GM18519 (cell line): ENCODE measurements at regions not wholly inside any gene's neighbourhood (a gene's known extent, or its start where the extent isn't known, plus 50 kb on each side); places are given as distances from the start of the nearest gene placed in this dataset.
"Not testable (repeated sequence)": the region's sequence is repeated elsewhere in the genome, so short reads cannot be mapped to it uniquely, and the experiment has no call there.

Source experiments
- ATAC-seq: cut with Tn5 transposase; IDR thresholded peaks from one replicate; pipeline ENCODE4 v1.9.1; 2021; ENCODE audit warnings: mild to moderate bottlenecking, moderate library complexity; ENCODE audit not compliant: unreplicated experiment, low FRiP score

DNA sequence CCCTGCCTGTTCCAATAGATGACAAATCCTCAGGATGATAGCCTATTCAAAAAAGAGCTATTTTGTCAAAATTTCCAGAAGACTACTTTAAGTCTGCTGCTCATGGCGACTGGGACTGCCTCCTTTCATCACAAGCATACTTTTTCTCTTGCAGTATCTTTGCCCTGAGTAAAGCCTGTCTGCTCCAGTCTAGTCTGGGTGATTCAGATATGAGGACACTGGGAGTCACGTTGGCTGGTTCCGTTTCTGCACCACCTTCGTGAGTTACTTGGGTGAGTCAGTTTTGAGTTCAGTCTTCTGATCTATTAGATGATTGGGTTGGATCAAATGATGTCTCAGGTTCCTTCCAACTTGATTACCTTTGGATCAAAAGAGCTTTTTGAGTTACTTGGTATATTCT lies 301.3 kb upstream of the STXBP6 start:
- ATAC-seq, result no peak

DNA sequence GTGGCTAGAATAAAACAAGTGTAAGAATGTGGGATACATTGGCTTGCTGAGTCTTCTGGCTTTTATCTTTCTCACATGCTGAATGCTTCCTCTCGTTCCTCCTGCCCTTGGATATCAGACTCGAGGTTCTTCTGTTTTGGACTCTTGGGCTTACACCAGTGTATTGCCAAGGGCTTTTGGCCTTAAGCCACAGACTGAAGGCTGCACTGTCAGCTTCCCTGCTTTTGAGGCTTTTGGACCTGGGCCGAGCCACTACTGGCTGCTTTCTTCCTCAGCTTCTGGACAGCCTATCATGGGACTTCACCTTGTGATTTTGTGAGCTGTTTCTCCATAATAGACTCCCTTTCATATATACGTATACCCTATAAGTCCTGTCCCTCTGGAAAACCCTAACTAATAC lies 300.9 kb upstream of the STXBP6 start:
- ATAC-seq, result no peak

DNA sequence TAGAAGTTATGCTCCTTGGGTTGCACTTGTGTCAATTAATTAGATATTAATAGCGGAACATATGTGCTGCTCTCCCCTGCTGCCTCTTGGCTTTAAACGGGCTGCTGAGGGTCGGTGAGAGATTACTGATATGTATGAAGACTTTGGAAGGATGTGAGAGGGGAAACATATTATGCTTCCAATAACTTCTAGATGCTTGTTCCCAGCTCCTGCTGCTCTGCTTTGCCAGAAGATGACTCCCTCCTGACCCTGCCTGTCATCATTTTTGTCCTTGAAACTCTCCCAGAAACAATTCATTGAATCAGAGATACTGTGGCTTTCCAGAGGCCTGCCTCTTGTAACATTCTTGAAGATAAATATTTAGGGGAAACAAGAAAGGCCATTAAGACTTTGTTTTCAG lies 300.1 kb upstream of the STXBP6 start:
- ATAC-seq, result no peak

DNA sequence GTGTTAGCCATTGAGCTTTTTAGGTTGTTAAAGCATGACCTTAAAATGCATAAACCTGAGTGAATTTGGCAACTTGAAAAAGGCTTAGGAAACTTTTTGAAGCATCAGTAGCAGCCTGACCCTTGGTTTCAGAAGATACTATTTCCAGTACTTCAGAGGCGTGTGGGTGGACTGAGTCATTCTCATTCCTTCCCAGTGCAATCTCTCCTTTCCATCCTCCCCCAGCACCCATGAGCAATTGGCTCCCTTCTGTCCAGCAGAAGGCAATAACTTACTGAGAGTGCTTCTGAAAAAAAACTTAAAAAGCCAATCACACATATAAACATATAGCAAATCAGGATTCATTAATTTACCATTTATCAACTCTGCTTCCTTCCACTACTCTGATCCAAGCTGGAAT lies 299.3 kb upstream of the STXBP6 start:
- no peak for ATAC-seq

DNA sequence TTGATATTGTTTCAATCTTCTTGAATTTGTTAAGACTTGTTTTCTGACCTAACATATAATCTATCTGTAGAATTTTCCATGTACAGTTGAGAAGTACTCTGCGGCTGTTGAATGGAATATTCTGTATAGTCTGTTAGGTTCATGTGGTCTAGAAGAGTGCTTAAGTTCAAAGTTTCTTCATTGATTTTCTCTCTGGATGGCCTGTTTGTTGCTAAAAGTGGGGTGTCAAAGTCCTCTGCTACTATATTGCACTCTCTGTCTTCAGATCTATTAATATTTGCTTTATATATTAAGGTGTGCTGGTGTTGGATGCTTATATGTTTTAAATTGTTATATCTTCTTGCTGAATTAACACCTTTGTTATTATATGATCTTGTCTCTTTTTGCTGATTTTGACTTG lies 290.9 kb upstream of the STXBP6 start:
- ATAC-seq, result no peak

DNA sequence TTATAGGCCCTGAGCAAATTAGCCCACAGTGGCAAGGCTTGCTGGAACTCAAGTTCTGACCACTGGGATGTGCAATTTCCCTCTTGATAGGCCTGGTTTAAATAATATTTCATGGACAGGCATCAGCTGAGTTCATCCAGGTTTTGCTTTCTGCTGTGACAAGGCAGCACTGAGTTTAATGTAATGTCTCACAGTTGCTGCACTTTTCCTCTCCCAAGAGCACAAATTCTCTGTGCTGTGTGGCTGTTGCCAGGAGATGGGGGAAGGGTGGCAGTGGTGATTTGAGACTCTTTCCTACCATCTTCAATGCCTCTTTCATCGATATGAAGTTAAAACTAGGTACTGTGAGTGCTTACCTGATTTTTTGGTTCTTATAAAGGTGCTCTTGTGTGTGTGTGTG lies 272.8 kb upstream of the STXBP6 start:
- no peak for ATAC-seq

DNA sequence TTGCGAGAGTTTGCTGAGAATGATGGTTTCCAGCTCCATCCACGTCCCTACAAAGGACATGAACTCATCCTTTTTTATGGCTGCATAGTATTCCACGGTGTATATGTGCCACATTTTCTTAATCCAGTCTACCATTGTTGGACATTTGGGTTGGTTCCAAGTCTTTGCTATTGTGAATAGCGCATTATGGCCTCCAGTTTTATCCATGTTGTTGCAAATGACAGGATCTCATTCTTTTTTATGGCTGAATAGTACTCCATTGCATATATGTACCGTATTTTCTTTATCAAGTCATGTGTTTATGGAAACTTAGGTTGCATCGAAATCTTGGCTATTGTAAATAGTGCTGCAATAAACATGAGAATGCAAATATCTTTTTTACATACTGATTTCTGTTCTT lies 266.1 kb upstream of the STXBP6 start:
- not testable (repeated sequence) for ATAC-seq

DNA sequence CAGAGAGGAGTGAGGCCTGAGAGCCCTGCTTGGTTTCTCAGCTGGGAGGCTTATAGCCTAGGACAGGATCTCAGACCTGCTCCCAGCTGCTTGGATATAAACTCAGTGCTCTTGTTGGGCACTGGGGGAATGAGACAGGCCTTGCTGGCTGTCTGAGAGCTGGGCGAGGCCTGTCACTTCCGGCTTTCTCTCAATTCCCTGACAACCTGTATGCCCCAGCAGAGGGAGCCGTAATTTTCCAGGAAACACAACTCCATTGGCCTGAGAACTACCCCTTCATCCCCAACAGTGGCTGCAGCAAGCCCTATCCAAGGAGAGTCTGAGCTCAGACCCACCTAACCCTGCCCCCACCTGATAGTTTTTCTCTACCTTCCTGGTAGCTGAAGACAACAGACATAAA lies 258.3 kb upstream of the STXBP6 start:
- ATAC-seq, result no peak

DNA sequence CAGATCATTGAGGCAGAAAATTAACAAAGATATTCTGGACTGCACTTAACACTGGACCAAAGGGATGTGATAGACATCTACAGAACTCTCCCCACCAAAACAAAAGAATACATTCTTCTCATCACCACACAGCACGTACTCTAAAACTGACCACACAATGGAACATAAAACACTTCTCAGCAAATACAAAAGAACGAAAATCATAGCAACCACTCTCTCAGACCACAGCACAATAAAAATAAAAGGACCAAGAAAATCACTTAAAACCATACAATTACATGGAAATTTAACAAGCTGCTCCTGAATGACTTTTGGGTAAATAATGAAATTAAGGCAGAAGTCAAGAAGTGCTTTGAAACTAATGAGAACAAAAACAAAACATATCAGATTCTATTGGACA lies 254.0 kb upstream of the STXBP6 start:
- no peak for ATAC-seq

DNA sequence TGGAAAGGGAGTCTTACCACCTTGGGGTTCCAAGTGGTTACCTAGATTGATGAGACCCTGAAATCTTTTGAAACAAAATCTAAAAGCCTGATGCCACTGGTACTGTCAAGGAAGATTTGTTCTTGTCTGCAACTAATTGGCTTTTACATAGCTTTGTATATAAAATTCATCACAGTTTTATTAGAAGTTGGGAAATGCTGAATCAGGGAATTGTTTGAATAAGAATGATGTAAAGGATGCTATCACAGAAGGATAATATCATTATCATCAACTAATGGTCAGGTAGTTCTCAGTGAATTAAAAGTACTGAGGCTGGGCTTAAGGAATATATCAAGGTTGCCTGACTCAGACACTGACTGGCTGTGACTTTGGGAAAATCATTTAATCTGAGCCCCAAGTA lies 248.3 kb upstream of the STXBP6 start:
- no peak for ATAC-seq

DNA sequence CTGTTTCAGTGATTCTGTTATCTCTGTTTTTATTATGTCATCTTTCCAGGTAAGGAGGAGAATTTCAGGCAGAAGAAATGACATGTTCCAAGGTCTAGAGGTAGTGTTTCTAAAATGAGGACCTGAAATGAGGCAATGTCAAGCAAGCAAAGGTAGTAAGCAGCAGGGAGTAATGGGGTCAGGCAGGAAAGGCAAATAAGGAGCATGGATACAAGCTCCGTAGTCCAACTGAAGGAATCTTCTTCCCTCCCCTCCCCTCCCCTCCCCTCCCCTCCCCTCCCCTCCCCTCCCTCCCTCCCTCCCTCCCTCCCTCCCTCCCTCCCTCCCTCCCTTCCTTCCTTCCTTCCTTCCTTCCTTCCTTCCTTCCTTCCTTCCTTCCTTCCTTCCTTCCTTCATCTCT lies 240.2 kb upstream of the STXBP6 start:
- not testable (repeated sequence) for ATAC-seq

DNA sequence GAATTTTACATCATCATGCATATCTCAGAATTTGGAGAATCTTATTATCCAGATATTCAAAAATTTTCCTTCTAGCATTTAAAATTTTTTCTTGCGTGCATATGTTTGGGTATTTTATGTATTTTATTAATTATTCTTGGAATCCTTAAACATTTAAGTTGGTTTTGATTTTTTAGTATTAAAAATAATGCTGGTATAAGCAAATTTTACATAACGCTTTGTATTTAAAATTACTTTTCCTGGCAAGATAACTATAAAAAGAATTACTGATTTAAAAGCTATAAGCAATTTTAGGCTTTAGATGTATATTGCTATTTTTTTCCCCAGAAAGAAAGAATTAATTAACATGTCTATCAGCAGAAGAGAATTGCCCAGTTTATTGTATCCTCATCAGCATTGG lies 224.6 kb upstream of the STXBP6 start:
- no peak for ATAC-seq

DNA sequence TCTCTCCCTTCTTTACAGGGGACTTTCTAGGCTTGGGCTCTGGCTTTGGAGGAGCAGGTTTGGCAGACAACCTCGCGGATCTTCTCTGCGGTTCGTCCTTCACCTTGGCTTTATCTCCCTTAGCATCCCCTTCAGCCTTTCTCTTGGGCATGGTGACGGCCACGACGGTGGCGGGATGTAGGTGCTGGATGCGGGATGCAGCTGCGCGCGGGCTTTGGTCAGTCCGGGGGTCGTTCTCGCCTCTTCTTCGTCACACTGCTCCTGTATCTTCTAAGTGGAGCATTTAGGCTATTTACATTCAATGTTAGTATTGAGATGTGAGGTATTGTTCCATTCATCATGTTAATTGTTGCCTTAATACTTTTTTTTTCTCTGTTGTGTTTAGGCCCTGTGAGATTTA lies 217.2 kb upstream of the STXBP6 start:
- no peak for ATAC-seq

DNA sequence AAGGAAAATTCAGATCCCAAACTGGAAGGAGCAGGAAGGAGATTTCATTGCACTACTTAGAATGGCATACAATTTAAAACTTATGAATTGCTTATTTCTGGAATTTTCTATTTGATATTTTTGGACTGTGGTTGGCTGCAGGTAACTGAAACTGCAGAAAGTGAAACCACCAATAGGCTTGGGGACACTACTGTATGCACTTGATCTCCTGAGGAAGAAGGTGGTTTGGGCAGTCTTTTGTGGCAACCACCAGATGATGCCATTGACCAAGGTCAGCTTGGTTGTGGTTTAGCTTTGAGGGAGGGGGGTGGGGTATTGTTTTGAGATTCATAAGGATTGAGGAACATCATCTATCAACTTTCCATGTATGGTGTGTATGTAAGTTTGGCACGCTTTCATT lies 209.5 kb upstream of the STXBP6 start:
- no peak for ATAC-seq

DNA sequence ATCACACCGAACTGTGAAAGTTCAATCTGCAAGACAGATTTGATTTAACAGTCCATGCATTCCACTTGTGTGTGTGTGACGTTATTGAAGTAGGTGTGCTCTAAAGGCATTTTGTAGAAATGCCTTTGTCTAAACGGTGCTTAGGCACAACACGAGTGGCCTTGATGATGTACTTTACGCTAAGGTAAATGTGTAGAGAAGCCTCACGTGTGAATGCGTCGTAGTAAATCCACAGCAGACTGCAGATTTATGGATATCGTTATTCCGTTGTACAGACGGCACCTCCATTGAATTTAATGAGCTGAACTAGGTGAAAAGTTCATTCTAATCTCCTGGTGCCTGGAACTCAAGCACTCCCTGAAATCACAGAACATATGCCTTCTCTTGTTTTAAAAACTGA lies 202.8 kb upstream of the STXBP6 start:
- no peak for ATAC-seq

DNA sequence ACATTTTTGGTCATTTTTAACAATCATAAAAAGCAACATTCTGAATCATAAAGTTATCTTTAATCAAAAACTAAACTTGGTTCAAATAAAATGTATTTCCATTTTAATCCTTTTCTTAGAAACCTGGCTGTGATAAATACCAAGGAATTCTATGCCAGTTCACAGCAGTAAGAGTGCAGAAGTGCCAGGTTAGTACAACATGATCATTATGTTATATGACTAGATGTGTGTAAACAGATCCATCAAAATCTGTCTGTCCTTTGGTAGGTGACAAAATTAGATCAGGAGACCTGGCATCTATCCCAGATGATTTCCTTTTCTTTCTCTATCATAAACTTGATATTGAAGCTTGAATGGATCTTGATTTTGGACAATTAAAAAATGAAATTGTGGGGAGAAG lies 200.6 kb upstream of the STXBP6 start:
- ATAC-seq, result no peak

DNA sequence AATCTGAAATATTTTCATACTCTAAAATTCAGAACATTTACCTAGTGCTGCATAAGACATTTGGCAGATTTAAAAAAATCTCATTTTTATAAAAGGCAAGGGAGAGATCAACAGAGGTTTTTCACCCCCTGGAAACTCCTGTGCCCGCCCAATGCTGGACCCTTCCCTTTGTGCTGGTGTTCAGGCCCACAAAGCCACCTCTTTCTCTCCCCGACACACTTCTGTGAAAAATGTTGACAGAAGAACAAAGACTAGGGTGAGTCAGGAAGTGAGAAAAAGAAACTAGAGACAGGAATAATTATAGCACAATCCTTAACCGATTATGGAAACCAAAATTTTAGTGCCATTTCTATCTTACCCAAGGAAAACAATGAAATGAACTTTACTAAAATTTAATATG lies 197.7 kb upstream of the STXBP6 start:
- no peak for ATAC-seq

DNA sequence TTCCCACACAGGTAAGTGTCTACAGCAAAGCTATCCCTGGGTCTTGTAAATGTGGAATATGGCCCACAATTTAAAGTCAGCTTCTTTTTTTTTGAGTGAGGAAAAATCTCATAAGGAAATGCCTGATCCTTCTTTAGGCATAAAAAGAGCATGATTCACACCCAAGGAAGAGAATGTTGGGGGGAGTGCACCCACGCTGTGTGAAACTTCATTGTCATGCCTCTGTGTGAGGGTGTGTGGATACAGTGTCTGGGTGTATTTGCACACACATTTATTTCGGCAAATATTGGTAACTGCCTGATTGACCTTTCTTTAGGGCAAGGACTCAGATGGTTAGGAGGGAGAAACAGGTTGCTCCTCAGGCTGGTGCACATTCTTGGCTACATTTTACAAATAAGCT lies 196.8 kb upstream of the STXBP6 start:
- no peak for ATAC-seq

DNA sequence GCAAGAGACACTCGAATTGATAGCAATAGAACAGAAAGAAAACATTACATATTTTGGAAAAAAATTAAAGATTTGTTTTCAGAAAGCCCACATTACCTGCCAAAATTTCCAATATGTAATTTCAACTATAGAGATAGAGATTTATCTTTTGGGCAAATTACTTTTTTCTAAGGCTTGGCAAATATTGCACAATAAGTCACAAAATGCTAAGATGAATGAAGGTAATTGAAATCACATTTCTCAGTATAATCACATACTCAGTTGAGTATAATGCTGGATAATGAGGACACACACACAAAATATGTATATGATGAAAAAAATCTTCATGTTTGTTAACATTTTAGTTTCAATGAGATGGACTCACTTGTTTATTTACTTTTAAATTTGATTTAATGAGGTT lies 189.2 kb upstream of the STXBP6 start:
- ATAC-seq, result no peak

DNA sequence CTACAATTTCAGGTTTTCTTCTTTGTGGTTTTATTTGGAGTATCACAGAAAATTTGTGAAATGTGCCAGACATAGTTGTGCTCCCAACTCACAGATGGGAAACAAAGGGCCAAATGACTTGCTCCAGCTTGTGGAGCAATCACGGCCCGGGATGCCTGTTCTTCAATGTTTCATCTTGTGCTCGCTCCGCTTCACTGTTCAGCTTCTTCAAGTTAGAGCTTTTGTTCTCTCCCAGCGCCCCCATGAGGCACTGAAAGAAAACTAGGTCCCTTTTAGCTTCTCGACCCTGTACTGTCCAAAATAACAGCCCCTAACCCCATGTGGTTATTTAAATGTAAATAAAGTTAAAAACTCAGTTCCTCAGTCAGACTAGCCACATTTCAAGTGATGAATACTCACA lies 187.9 kb upstream of the STXBP6 start:
- no peak for ATAC-seq

DNA sequence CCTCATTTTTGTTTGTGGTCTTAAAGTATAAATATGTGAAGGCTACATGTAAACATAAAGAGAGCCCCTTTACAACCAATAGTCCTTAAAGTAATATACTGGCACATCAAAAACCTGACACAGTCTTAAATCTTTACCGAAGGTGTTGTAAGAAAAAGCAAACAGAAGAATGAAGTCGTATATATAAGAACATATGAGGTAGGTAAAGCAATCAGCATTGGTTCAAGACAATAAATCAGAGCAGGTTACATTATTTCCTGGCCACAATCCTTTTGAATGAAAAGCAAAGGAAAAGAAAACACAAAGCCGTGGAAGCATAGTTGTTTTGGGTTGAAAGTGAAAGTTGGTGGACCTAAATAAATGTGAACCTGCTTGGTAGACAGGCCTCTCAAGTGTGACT lies 183.7 kb upstream of the STXBP6 start:
- ATAC-seq, result no peak

DNA sequence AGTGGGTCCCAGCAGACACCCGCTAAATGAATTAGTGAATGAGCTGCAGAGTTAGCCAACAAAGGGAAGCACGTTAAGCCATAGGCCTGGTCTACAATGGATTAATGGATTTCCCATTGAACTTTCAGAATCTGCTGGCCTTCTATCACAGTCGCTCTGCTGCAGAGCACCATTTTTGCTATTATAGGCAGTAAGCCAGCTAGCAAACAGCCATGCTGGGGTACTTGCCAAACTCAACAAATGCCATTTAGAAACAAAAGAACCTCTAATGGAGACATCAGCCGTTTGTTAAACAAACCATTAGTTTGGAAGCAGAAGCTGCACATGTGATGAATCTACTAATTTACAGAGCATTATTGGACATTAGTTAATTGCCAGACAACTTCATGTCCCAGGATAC lies 181.1 kb upstream of the STXBP6 start:
- no peak for ATAC-seq

DNA sequence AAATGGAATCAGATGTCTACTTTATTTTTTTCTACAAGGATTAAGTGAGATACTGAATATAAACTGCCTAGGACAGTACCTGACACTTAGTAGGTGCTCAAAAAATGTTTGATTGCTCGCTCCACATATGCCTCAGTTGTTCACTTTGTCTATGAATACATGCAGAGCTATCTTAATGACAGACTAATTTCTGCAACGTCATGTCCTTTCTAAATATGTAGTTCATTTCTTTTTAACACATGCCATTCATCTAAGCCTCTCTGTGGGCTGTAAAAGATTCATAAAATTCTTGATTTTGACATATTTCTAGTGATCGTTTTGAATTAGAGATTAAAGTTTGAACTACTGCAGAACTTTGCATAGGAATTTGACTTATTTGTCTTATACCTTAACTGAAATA lies 176.3 kb upstream of the STXBP6 start:
- no peak for ATAC-seq

DNA sequence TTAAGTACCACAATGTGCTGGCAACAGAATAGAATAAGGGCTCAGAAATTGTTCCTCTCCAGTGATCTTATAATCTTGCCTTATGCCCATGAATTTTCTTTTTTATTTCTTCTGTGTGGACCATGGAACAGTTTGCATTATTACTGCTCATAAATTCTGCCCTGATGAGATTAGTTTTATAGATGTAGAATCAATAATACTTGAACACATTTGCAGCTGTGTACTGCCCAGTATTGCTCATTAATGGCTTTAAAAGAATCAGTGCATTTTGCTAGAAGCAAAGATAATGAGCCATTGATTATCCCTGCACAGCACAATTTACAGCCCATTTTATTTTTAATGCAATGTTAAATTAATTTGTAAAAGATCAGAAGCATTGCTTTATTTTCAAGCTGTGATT lies 172.3 kb upstream of the STXBP6 start:
- no peak for ATAC-seq
